Small intestine (tissue), 7 donors: ENCODE measurements at regions not wholly inside any gene's neighbourhood (a gene's known extent, or its start where the extent isn't known, plus 50 kb on each side); places are given as distances from the start of the nearest gene placed in this dataset.

ENCODE experiments used
- DNase-seq, 2 donors: peaks; one replicate each; pipeline versions ENCODE4 v3.0.0 to v3.0.0-alpha.2; 2013
- FAIRE-seq: peaks from 2 replicates; lab custom pipeline; 2012; peaks lifted over from hg19 to GRCh38; lab: Jason Lieb, UNC
- H3K27ac ChIP-seq, 3 donors: one replicate each; pipeline ENCODE4 v1.5.1; 2013; ENCODE audit warnings: low read length in 2 of 3, mild to moderate bottlenecking in 2 of 3, control low read depth in 1 of 3, inconsistent platforms in 1 of 3, low read depth in 1 of 3, moderate library complexity in 1 of 3
- H3K27me3 ChIP-seq, 3 donors: one replicate each; pipeline ENCODE4 v1.6.1; 2013; ENCODE audit warnings: low read length in 3 of 3, inconsistent platforms in 1 of 3; ENCODE audit not compliant: control insufficient read depth in 3 of 3, insufficient read depth in 3 of 3
- H3K36me3 ChIP-seq, 3 donors: one replicate each; pipeline ENCODE4 v1.6.1; 2013; ENCODE audit warnings: low read length in 3 of 3, inconsistent platforms in 1 of 3, low read depth in 1 of 3, mild to moderate bottlenecking in 1 of 3, moderate library complexity in 1 of 3; ENCODE audit not compliant: control insufficient read depth in 3 of 3, insufficient read depth in 2 of 3
- H3K4me1 ChIP-seq, 3 donors: one replicate each; pipeline ENCODE4 v1.6.1; 2013; ENCODE audit warnings: low read length in 2 of 3, inconsistent platforms in 1 of 3, low read depth in 1 of 3, mild to moderate bottlenecking in 1 of 3, moderate library complexity in 1 of 3; ENCODE audit not compliant: control insufficient read depth in 3 of 3, insufficient read depth in 2 of 3
- H3K4me3 ChIP-seq, 3 donors: one replicate each; pipeline ENCODE4 v1.5.1; 2013; ENCODE audit warnings: low read length in 3 of 3, control low read depth in 1 of 3, inconsistent platforms in 1 of 3, low read depth in 1 of 3, mild to moderate bottlenecking in 1 of 3, moderate library complexity in 1 of 3
- H3K9me3 ChIP-seq, 2 donors: one replicate each; pipeline ENCODE4 v1.6.1; 2013; ENCODE audit warnings: low read depth in 1 of 2, low read length in 1 of 2; ENCODE audit not compliant: control insufficient read depth in 2 of 2, insufficient read depth in 1 of 2
- WGBS, 3 donors: extraction: QIAGEN DNeasy Blood & Tissue Kit; methylation state at CpG; one replicate each; pipeline ENCODE4 v1.1.7; 2013; 5-methylcytosine and 5-hydroxymethylcytosine counted together
- donor health status: healthy with polysubstance abuse.
- donor health status: control.
- donor health status: control.
- donor health status: Bipolar disorder and iron deficiency.
- donor health status: healthy.

- Histone ChIP-seq H3K9me3 (no peaks in the 10 kb centered on the region), H3K27ac (no peak overlapping the region), H3K4me3 (no peak overlapping the region), H3K4me1 (no peaks in the 10 kb centered on the region), H3K36me3 (no peaks in the 10 kb centered on the region), H3K27me3 (no peaks in the 10 kb centered on the region)
- DNase-seq = no peak
- whole genome bisulfite sequencing, 3 donors = 58 to 62% (median 62%) methylated on average over 1 of the region's 1 CpG
- no peak for FAIRE-seq
Measured at GRCh38 chr2:196528486-196529223, 110.9 kb upstream of the CCDC150 start.

GRCh38 chr2:196530910-196531309 lies 108.6 kb upstream of the CCDC150 start:
- Histone ChIP-seq H3K27me3 (no peaks in the 10 kb centered on the region), H3K4me3 (no peak overlapping the region), H3K9me3 (no peaks in the 10 kb centered on the region), H3K27ac (no peak overlapping the region), H3K36me3 (no peaks in the 10 kb centered on the region), H3K4me1 (no peaks in the 10 kb centered on the region)
- WGBS, 3 donors = 77 to 90% (median 81%) methylated on average over 4 of the region's 4 CpGs
- DNase-seq (no peak), FAIRE-seq (no peak)

- no peak overlapping the region for H3K4me3 ChIP-seq
- DNase-seq (no peak), FAIRE-seq (no peak)
- no peak overlapping the region for H3K27ac ChIP-seq
- WGBS, 3 donors = 52 to 69% (median 59%) methylated on average over 3 of the region's 3 CpGs
- no peaks in the 10 kb centered on the region for H3K36me3 ChIP-seq
- H3K27me3 ChIP-seq = peaks cover 0 to 5% (median 0%) of the 10 kb centered on the region in 3 donors
- H3K4me1 ChIP-seq = no peaks in the 10 kb centered on the region
- no peaks in the 10 kb centered on the region for H3K9me3 ChIP-seq
Measured at GRCh38 chr2:196533772-196534397, 105.6 kb upstream of the CCDC150 start.

GRCh38 chr2:196534495-196534894 lies 105.0 kb upstream of the CCDC150 start:
- WGBS, 3 donors = 63 to 75% (median 73%) methylated on average over 5 of the region's 5 CpGs
- H3K27ac ChIP-seq = no peak overlapping the region
- H3K4me3 ChIP-seq = no peak overlapping the region
- DNase-seq (no peak), FAIRE-seq (no peak)
- H3K9me3 ChIP-seq = no peaks in the 10 kb centered on the region
- no peaks in the 10 kb centered on the region for H3K4me1 ChIP-seq
- no peaks in the 10 kb centered on the region for H3K36me3 ChIP-seq
- peaks cover 0 to 5% (median 0%) of the 10 kb centered on the region in 3 donors for H3K27me3 ChIP-seq

GRCh38 chr2:196535061-196535460 lies 104.5 kb upstream of the CCDC150 start:
- 79 to 83% (median 80%) methylated on average over 3 of the region's 3 CpGs for WGBS, 3 donors
- H3K9me3 ChIP-seq = no peaks in the 10 kb centered on the region

GRCh38 chr2:196535742-196536141 lies 103.8 kb upstream of the CCDC150 start:
- H3K4me1 ChIP-seq = no peaks in the 10 kb centered on the region
- DNase-seq (no peak), FAIRE-seq (no peak)
- H3K9me3 ChIP-seq = no peaks in the 10 kb centered on the region
- H3K4me3 ChIP-seq = no peak overlapping the region
- no peaks in the 10 kb centered on the region for H3K36me3 ChIP-seq
- no peak overlapping the region for H3K27ac ChIP-seq
- H3K27me3 ChIP-seq = peaks cover 0 to 5% (median 0%) of the 10 kb centered on the region in 3 donors
- WGBS, 3 donors = 3 to 27% (median 22%) methylated on average over 1 of the region's 1 CpG

More at GRCh38 chr2:196535061-196535460, 104.5 kb upstream of the CCDC150 start:
- FAIRE-seq = no peak
- Histone ChIP-seq H3K4me3 (no peak overlapping the region), H3K4me1 (no peaks in the 10 kb centered on the region), H3K27ac (no peak overlapping the region), H3K27me3 (peaks cover 0 to 5% (median 0%) of the 10 kb centered on the region in 3 donors), H3K36me3 (no peaks in the 10 kb centered on the region)
- DNase-seq = no peak

- WGBS, 3 donors = 83 to 88% (median 83%) methylated on average over 8 of the region's 8 CpGs
- FAIRE-seq = no peak
- peaks cover 0 to 5% (median 0%) of the 10 kb centered on the region in 3 donors for H3K27me3 ChIP-seq
- H3K4me1 ChIP-seq = no peaks in the 10 kb centered on the region
- no peak overlapping the region for H3K27ac ChIP-seq
- DNase-seq = no peak
- no peaks in the 10 kb centered on the region for H3K9me3 ChIP-seq
- H3K36me3 ChIP-seq = no peaks in the 10 kb centered on the region
- no peak overlapping the region for H3K4me3 ChIP-seq
Measured at GRCh38 chr2:196537311-196537710, 102.2 kb upstream of the CCDC150 start.

- Histone ChIP-seq H3K36me3 (no peaks in the 10 kb centered on the region), H3K27ac (no peak overlapping the region), H3K27me3 (peaks cover 0 to 5% (median 0%) of the 10 kb centered on the region in 3 donors), H3K4me1 (no peaks in the 10 kb centered on the region), H3K9me3 (no peaks in the 10 kb centered on the region), H3K4me3 (no peak overlapping the region)
- FAIRE-seq (no peak), DNase-seq (no peak)
- 68 to 79% (median 69%) methylated on average over 4 of the region's 4 CpGs for WGBS, 3 donors
Measured at GRCh38 chr2:196538189-196538588, 101.3 kb upstream of the CCDC150 start.
